ENCODE measurements at regions not wholly inside any gene's neighbourhood (a gene's known extent, or its start where the extent isn't known, plus 50 kb on each side); places are given as distances from the start of the nearest gene placed in this dataset.
"Not testable (repeated sequence)": the region's sequence is repeated elsewhere in the genome, so short reads cannot be mapped to it uniquely, and the experiment has no call there.

DNA sequence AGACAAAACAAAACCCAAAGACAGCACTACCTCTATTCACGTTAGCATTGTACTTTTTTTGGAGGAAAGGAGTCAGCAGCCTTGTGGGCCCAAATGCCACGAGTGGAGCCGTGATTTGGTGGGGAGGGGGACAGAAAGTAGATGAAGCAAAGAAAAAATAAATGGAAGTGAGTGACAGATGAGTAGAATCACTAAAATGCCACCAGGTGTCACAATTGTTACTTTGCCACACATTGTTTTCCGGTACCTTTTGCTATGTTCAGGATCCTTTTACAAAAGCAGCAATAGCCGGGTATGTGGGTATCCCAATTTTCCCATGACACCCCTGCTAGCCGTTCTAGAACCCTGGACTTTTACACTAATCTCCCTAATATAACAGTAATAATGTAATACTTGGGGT lies 85.0 kb upstream of the AK4 start:
- peak in 2 of 6 experiments; percentile 9 to 12 for DNase-seq

DNA sequence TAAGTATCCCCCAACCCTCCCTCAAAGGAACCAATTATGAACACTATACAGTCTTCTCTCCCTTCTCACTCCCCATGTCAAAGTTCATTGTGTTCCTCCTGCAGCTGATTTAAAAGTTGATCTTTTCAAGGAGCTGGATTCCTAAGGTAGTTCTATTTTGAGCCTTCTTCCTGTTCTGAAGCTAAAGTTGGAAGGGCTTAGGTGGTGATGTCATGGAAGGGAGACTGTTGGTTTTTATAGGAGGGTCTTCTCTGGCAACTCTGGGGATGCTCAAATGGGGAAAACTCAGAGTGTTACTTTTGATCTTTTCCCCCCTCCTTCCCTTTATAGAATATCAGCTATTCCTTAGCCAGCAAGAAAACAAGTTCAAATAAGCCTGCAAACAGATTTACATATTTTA lies 83.0 kb upstream of the AK4 start:
- peak in 1 of 6 experiments; percentile 14 for DNase-seq

DNA sequence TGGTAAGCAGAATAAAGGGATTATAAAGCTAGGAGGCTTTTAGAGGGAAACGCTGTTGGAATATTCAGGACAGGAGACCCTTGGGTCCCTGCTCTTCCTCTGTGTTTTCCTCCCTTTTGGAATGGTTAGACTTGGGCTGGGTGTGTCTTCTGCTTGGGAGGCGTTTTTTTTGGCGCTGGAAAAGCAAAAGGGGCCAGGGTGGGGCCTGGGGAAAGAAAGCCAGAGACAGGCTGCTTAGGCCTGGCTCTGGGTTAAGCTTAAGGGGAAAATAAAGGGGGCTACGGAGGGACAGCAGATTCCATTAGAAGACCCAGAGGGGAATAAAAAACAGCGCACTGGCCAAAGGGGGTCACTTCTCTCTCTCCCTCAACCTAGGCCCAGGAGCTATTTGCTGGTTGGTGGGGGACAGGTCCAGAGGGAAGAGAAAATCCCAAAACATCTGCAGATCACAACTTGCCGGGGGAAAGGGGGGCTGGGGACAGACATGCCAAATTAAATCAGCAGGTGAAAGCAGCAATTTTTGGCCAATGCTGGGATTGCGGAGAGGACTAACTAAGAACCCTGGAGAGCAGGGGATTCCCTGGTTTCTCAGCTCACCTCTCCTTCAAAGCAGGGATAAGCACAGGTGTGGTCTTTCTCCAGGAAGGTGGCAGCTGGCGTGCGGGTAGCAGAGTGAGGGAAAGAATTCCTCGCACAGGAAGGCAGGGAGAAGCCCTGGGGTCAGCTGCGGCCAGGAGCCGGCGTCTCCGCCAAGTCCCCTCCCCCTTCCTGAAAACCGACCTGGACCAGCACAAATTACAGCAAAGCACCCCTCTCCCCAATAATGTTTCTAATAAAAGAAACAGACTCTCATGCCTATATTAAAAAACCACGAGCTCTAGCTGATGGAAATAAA lies 82.2 kb upstream of the AK4 start:
- peak in 1 of 6 experiments; percentile 9 for DNase-seq

DNA sequence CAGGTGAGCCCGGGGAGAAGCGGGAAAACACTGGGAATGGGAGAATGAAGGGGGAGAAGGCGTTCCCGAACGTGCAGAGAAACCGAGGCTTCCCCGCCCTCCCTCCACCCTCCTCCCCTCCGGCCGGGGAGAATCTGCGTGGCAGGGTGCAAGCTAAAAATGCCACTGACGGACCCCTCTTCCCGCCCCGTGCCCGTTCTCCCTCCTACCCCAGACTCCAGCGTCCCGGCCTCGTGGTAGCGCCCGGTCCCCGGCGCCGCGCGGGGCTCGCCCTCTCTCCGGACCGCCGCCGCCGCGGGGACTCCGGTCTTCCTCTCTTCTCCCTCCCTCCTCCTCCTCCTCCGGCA lies 81.6 kb upstream of the AK4 start:
- DNase-seq: no peak

DNA sequence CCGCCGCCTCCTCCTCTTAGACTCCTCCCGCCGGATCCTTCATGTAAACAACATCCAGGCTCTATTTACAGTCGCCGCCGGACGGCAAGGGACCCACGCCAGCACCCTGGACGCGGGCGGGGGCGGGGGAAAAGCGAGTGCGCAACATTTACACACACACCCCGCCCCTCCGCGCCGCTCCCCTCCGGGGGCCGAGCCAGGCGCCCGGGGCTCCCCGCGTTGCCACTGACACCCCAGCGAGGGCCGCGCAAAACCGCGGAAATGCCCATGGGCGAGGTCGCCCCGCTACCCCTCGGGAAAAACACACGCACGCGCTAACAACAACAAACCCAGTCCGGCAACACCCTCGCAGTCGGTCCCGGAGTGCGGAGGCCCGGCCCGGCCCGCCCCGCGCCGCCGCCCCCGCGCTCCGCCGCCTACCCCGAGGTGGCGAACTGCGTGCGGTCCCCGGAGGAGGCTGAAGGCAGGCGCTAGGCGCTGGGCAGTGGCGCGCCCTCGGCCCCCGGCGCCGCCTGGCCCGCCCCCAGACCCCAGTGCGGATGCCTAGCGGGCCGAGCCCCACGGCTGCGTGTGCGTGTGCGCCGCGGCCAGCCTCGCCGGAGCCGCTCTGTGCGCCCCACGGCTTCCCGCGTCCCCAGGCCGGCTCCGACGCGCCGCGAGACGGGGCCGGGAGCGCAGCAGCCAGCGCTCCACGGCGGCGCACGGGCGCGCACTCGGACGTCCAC lies 81.1 kb upstream of the AK4 start:
- DNase-seq: peak; percentile 69 to 83 (median 77)

DNA sequence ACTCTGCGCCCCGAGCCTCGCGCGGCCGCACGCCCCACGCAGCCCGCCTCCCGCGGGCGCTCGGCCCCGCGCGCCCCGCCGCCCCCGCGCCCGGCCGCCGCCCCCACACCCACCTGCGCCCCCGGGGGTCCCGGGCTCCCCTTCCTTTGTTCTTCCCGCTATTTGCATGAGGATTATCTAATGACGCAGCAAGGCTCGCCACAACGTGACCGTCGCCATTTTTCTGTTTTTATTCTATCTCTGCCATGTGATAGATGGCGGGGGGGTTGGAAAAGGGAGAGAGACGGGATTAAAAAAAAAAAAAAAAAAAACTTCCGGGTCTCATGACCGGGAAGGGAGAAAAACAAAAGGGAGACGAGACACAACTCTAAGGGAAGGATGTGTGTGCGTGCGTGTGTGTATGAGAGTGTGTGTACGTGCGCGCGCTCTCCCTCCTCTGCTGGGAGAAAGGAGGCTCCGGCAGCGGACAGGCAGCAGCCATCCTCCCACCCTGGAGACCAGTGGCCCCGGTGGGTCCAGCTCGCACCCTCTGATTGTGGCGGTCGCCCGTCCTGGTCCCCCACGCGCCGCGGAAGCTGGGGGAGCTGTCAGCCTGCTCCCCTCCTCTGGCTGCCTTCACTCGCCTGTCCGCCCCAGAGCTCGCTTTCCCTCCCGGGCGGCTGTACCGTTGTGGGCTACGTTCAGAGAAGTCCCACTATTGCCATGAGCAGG lies 80.4 kb upstream of the AK4 start:
- DNase-seq: peak; percentile 41 to 81 (median 55)

DNA sequence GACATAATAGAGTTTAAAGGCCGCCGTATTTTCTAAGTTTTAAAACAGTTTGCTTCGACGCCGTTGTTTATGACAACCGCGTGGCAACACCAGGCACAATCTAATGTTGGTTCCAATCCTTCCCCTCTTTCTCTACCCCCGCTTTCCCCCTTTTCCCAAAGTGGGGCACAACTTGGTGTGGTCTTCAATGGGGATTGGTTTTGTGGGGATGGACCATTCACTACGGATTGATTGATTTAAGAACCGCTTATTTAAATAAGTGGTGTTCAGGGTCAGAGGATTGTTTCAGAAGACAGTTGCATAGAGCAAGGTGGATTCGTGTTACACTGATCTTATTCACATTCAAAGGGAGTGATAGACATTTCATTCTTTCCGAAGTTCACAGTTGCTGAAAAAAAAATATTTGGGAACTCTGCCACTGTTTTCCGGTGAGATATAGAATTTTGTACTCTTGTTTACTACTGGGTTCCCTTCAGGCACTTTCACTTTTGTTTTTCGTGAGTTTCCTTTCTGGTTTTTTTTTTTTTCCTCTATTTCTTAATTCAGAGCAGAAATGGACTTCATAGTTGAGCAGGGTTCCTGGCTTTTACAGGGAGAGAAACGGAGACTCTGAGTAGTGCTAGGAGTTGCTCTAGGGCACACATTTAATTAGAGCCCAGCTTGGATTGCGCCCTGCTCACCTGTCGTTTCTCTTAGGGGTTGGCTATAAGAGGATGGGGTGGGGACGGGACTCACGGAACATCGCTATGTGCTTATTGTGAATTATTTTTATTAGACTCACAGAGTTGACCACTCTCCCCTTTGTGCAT lies 79.6 kb upstream of the AK4 start:
- peak in 5 of 6 experiments; percentile 1 to 71 (median 45) for DNase-seq

DNA sequence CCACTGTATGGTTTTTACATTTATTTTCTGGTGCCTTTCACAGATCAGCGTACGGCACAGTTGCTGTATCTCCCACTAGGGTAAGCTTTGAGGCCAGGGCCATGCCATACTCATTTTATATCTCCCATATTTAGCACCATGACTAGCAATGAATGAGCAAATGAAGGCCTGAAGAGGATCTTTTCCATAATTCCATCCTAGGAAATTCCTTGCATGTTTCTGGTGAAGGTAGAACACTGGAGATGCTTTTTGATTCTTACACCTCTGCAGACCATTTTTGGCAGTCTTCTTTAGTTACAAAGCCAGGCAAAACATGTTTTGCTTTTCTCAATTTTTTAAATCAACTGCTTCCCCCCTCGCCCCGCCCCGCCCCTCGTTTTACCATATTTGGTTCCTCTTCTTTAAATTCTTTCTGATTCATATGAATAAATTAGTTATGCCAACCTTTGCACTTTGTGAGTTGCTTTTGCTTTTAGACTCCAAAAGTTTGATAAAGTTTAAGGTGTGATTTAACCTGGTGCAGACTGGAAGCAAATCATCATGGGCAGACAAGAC lies 78.9 kb upstream of the AK4 start:
- peak in 5 of 6 experiments; percentile 12 to 51 (median 49) for DNase-seq

DNA sequence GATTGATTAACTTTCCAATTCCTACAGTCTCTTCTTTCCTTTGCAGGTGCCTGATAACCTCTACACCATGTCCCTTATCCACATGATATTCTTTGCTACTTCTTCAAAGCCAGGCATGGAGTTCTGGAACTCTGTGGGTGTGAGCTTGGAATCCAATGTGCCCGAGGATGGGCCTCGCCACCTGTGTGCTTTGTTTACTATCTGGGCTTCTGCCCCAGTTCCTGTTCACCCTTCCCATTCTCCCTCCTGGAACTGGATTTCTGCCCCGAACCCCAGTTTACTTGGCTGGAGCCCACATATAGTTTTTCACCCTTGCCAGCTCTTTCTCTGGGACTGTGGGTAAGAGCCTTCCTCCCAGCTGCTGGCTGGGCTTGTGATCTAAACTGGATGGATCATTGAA lies 75.2 kb upstream of the AK4 start:
- no peak for DNase-seq

DNA sequence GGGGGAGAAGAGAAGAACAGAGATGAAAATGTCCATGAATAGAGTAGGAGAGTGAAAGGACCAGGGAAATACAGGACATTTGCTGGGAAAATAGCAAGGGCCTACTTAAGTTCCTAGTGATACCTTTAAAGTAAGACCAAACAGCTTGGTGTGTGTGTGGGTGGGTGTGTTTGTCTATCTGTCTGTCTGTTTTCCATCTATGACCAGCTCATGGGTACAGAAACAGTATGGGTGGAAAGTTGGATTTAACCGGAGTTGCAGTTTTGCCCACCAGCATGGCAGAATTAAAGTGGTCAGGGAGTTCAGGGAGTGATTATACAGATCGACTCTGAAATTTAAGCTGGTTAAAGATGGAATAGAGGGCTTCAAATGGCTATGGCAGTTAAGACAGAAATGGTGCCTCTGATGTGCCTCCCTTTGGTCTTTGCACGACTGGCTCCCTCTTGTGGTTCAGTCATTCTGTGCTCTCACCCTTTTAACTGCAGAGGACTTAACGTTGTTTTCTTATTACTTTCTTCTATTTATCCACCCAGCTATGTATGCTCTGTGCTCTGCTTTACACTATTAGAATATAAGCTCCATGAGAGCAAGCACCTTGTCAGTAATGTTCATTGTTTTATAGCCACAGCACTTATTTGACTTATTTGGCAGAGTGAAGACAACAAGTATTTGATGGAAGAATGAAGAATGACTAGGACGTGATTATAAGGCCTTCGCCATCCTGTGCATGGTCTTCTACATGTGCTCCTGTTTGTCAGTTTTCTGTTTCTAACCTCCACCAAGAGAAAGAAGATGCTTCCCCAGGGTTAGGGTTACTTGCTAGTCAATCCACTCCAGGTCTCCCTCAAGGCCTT lies 72.7 kb upstream of the AK4 start:
- DNase-seq: peak; percentile 9 to 77 (median 54)

DNA sequence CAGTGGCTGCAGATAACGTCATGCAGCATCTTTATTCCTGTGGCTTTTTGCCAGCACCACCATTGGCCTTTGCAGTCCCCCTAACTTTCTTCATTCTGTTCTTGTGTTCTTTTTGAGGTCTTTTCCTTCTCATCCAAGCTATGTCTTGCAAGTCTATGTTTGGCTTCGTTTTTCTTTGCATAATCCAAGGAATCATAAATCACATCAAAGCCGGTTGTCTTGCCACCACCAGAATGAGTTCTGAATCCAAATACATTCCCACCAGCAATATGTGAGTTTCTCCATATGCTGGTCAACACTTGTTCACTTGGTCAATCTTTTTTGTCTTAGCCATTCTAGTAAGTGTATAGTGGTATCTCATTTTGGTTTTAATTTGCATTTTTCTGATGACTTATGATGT lies 70.6 kb upstream of the AK4 start:
- no peak for DNase-seq

DNA sequence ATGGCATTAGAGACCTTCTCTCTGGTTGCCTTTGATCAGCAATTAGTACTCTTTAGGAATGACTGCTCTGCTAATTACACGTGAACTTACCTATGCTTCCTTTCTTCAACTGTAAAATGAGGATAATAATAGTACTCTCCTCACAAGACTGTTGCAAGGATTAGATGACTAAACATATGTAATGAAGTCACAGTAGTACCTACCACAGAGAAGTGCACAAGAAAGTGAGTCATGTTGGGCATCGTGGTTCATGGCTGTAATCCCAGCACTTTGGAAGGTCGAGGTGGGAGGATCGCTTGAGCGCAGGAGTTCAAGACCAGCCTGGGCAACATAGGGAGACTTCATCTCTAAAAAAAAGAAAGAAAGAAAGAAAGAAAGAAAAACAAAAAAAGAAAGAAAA lies 68.1 kb upstream of the AK4 start:
- no peak for DNase-seq

DNA sequence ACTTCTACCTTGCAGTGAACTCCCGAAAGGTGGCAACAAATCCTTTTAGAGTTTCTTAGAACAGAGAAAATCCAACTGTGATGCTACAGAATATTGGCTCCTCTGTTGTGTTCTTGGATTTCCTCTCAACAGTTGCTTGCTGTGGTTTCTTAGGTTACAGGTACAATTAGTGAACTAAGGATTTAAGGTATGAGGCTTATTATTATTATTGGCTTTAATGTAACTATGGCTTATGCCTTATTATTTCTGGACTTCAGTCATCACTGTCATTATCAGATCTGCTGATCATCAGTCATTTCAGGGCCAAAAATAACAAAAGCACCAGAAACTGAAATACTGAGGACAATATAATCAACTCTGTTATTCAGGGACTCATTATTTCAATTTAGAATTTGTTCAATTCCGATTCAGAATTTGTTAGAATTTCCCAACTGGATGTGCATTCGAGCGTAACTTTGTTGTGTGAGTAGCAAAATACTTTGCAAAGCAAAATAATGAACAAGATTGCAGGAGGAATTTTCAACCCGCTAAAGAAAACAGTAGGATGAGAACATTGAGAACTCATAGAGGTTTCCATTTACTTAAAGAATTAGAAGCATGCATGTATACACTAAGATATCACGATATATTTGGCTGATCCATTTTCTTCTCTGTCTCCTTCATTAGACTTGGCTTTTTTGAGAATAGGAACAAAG lies 65.5 kb upstream of the AK4 start:
- DNase-seq: no peak

DNA sequence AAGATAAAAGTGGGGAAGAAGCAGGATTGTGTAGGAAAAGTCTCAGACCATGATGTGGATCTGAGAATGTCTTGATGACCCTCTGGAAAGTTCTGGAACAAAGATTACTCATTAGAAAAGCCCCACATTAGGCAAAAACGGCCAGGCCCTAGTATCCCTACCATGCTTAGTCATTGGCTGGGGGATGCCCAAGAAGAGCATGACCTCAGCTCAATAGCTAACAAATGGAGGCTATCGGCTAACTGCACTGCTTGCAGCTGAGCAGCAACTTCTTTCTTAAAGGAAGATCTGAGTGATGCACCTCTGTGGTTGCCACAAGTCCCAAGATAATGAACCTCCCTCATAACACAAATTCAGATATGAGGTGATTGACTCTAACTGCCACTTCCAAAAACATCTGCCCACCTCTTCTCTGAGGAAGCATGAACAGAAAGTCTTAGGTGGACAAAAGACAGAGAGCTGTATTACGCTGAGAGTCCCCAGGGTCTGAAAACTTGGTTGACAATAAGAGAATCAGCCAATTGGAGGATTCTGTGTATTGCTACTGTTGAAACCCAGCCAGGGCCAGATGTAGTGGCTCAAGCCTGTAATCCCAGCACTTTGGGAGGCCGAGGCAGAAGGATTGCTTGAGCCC lies 64.6 kb upstream of the AK4 start:
- no peak for DNase-seq

DNA sequence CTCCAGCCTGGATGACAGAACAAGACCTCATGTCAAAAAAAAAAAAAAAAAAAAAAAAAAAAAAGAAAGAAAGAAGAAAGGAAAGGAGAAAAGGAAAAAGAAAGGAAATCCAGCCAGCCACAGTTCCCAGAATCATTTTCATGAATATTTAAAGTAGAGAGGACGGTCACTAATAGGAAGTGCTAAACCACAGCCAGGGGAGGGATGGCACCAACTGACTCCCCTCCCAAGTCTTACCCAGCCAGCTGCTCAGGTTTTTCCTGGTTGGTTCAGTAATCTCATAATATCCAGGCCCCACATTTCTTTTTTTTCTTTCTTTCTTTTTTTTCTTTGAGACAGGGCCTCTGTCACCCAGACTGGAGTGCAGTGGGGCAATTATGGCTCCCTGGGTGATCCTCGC lies 63.9 kb upstream of the AK4 start:
- no peak for DNase-seq

DNA sequence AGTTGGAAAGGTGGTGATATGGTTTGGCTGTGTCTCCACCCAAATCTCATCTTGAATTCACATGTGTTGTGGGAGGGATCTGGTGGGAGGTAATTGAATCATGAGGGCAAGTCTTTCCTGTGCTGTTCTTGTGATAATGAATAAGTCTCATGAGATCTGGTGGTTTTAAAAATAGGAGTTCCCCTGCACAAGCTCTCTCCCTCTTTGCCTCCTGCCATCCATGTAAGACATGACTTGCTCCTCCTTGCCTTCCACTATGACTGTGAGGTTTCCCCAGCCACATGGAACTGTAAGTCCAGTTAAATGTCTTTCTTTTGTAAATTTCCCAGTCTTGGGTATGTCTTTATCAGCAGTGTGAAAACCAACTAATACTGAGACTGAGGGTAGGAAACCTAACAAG lies 60.5 kb upstream of the AK4 start:
- DNase-seq: not testable (repeated sequence)

DNA sequence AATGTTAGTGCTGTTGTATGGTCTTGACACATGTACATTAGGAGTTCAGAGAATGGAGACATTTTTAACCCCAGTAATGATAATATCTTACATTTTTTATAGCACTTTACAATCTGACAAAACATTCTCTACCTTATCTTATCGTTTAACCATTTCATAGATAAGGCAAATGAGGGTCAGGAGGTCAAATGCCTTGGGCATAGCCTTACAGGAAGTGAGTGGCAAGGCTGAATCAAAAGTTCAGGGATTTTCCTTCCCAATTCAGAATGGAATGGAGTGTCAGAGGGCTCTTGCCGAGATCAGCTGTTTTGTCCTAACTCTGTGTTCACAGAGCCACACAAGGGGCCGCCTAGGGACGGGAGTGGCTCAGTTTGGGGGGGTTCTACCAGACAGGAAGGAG lies 57.6 kb upstream of the AK4 start:
- no peak for DNase-seq

DNA sequence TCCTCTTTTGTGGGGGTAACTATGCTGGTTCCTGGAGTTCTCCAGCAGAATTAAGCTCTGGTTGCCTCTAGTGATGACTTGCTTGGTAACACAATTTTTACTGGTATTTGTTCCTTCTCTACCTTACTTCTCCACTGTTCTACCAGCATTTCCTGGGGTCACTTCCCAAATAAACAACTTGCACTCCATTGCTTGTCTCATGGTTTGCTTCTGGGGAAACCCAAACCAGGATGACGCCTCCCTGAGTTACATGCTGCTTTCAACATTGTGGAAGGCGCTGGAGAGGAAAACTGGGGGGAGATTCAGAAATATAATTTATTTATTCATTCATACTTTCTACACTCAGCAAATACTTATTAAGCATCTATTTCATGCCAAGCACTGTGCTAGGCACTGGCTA lies 55.3 kb upstream of the AK4 start:
- no peak for DNase-seq

DNA sequence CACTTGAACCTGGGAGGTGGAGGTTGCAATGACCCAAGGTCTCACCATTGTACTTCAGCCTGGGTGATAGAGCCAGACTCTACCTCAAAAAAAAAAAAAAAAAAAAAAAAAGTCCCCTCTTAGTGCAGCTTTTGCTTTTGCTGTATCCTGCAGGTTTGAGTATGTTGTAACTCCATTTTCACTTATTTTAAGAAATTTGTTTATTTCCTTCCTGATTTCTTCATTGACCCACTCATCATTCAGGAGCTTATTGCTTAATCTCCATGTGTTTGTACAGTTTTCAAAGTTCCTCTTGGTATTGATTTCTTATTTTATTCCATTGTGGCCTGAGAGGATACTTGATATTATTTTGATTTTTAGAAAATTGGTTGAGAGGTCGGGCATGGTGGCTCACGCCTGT lies 50.9 kb upstream of the AK4 start:
- no peak for DNase-seq
